Peyer's patch (tissue), 4 donors: ENCODE measurements at regions not wholly inside any gene's neighbourhood (a gene's known extent, or its start where the extent isn't known, plus 50 kb on each side); places are given as distances from the start of the nearest gene placed in this dataset.

ENCODE experiments used
- CTCF ChIP-seq, 6 experiments: fragments of 450-650 bp in 4 of 6; fragments of 200-600 bp in 2 of 6; sonication (generic) in 1 of 6; IDR thresholded peaks; one replicate each; pipeline ENCODE4 v1.5.1; 2017 to 2019; ENCODE audit warnings: antibody characterized with exemption in 6 of 6, mild to moderate bottlenecking in 3 of 6, moderate library complexity in 1 of 6
- POLR2A ChIP-seq, 2 donors: fragments of 450-650 bp; IDR thresholded peaks; one replicate each; pipeline ENCODE4 v1.5.1; 2017; ENCODE audit warnings: antibody characterized with exemption in 2 of 2, mild to moderate bottlenecking in 2 of 2, moderate library complexity in 2 of 2

- no peak for TF ChIP-seq CTCF (IDR thresholded peaks at IDR 0.05)
- TF ChIP-seq POLR2A (IDR thresholded peaks at IDR 0.05), result no peak
Measured at GRCh38 chr2:18959952-18960717, 370.8 kb upstream of the NT5C1B start.
